ENCODE measurements at regions not wholly inside any gene's neighbourhood (a gene's known extent, or its start where the extent isn't known, plus 50 kb on each side); places are given as distances from the start of the nearest gene placed in this dataset.
"Not testable (repeated sequence)": the region's sequence is repeated elsewhere in the genome, so short reads cannot be mapped to it uniquely, and the experiment has no call there.

GRCh38 chr1:38585460-38585859 lies 274.1 kb downstream of the RRAGC start:
- TF ChIP-seq CTCF (IDR thresholded peaks at IDR 0.05; ENCODE audit: low read depth, low read length, poor library complexity, severe bottlenecking) (no peak), EZH2phosphoT487 (IDR thresholded peaks at IDR 0.05; ENCODE audit: borderline replicate concordance, low read length) (no peak)
- Histone ChIP-seq H3K4me2 (ENCODE audit: low read length) (no peak overlapping the region), H3K27ac (ENCODE audit: low read depth, low read length) (no peak overlapping the region), H3K9me2 (replicated peaks; ENCODE audit: control insufficient read depth, low read length) (no peaks in the 10 kb centered on the region), H3K27me3 (ENCODE audit: control insufficient read depth, low read length) (peaks cover 6% of the 10 kb centered on the region; the same call in 1 of the 2 replicates), H3K79me2 (ENCODE audit: control insufficient read depth, low read length) (no peaks in the 10 kb centered on the region), H3F3A (ENCODE audit: control insufficient read depth, insufficient read depth) (no peaks in the 10 kb centered on the region), H3K36me3 (ENCODE audit: control insufficient read depth, low read length) (no peaks in the 10 kb centered on the region), H3K4me1 (ENCODE audit: control insufficient read depth, low read length) (peaks cover 2% of the 10 kb centered on the region; the same call in 1 of the 2 replicates), H3K4me3 (ENCODE audit: low read length) (no peak overlapping the region), H3K9me3 (ENCODE audit: control insufficient read depth, insufficient read depth, low read length) (no peaks in the 10 kb centered on the region), H4K20me1 (ENCODE audit: control insufficient read depth, insufficient read depth, low read depth, low read length) (no peaks in the 10 kb centered on the region)

- Histone ChIP-seq H3K4me1 (ENCODE audit: control insufficient read depth, low read length) (peaks cover 2% of the 10 kb centered on the region; the same call in 1 of the 2 replicates), H3K4me2 (ENCODE audit: low read length) (no peak overlapping the region), H3K36me3 (ENCODE audit: control insufficient read depth, low read length) (no peaks in the 10 kb centered on the region), H3K4me3 (ENCODE audit: low read length) (no peak overlapping the region), H3K27ac (ENCODE audit: low read depth, low read length) (no peak overlapping the region), H3K79me2 (ENCODE audit: control insufficient read depth, low read length) (no peaks in the 10 kb centered on the region), H3K9me3 (ENCODE audit: control insufficient read depth, insufficient read depth, low read length) (no peaks in the 10 kb centered on the region), H3K27me3 (ENCODE audit: control insufficient read depth, low read length) (peaks cover 6% of the 10 kb centered on the region; the same call in 1 of the 2 replicates), H3K9me2 (replicated peaks; ENCODE audit: control insufficient read depth, low read length) (no peaks in the 10 kb centered on the region), H3F3A (ENCODE audit: control insufficient read depth, insufficient read depth) (no peaks in the 10 kb centered on the region), H4K20me1 (ENCODE audit: control insufficient read depth, insufficient read depth, low read depth, low read length) (no peaks in the 10 kb centered on the region)
- TF ChIP-seq EZH2phosphoT487 (IDR thresholded peaks at IDR 0.05; ENCODE audit: borderline replicate concordance, low read length), result no peak
- no peak for TF ChIP-seq CTCF (IDR thresholded peaks at IDR 0.05; ENCODE audit: low read depth, low read length, poor library complexity, severe bottlenecking)
These were observed 274.9 kb downstream of the RRAGC start for GRCh38 chr1:38584448-38585355.

- not testable (repeated sequence) for H3K27me3 ChIP-seq (ENCODE audit: control insufficient read depth, low read length); H3K9me2 ChIP-seq (replicated peaks; ENCODE audit: control insufficient read depth, low read length); H3K27ac ChIP-seq (ENCODE audit: low read depth, low read length)
These were observed 276.3 kb downstream of the RRAGC start for GRCh38 chr1:38583287-38583686.

GRCh38 chr1:38581396-38581795 lies 278.2 kb downstream of the RRAGC start:
- no peaks in the 10 kb centered on the region for H4K20me1 ChIP-seq (ENCODE audit: control insufficient read depth, insufficient read depth, low read depth, low read length)
- no peak for TF ChIP-seq EZH2phosphoT487 (IDR thresholded peaks at IDR 0.05; ENCODE audit: borderline replicate concordance, low read length)
- TF ChIP-seq CTCF (IDR thresholded peaks at IDR 0.05; ENCODE audit: low read depth, low read length, poor library complexity, severe bottlenecking), result no peak
- no peaks in the 10 kb centered on the region for H3K4me1 ChIP-seq (ENCODE audit: control insufficient read depth, low read length)
- peaks cover 8% of the 10 kb centered on the region; the same call in 1 of the 2 replicates for H3K27me3 ChIP-seq (ENCODE audit: control insufficient read depth, low read length)
- H3K79me2 ChIP-seq (ENCODE audit: control insufficient read depth, low read length), result no peaks in the 10 kb centered on the region
- H3F3A ChIP-seq (ENCODE audit: control insufficient read depth, insufficient read depth), result no peaks in the 10 kb centered on the region
- H3K9me2 ChIP-seq (replicated peaks; ENCODE audit: control insufficient read depth, low read length), result no peaks in the 10 kb centered on the region
- H3K4me3 ChIP-seq (ENCODE audit: low read length), result no peak overlapping the region
- no peaks in the 10 kb centered on the region for H3K9me3 ChIP-seq (ENCODE audit: control insufficient read depth, insufficient read depth, low read length)
- H3K36me3 ChIP-seq (ENCODE audit: control insufficient read depth, low read length), result no peaks in the 10 kb centered on the region
- H3K27ac ChIP-seq (ENCODE audit: low read depth, low read length), result no peak overlapping the region
- no peak overlapping the region for H3K4me2 ChIP-seq (ENCODE audit: low read length)

More at GRCh38 chr1:38583287-38583686, 276.3 kb downstream of the RRAGC start:
- not testable (repeated sequence) for H3K79me2 ChIP-seq (ENCODE audit: control insufficient read depth, low read length); H3K4me1 ChIP-seq (ENCODE audit: control insufficient read depth, low read length); H3K9me3 ChIP-seq (ENCODE audit: control insufficient read depth, insufficient read depth, low read length); H3K4me3 ChIP-seq (ENCODE audit: low read length); H3K4me2 ChIP-seq (ENCODE audit: low read length); H3K36me3 ChIP-seq (ENCODE audit: control insufficient read depth, low read length); H4K20me1 ChIP-seq (ENCODE audit: control insufficient read depth, insufficient read depth, low read depth, low read length); H3F3A ChIP-seq (ENCODE audit: control insufficient read depth, insufficient read depth)

Measured in DOHH2 (cell line).